ENCODE measurements at regions not wholly inside any gene's neighbourhood (a gene's known extent, or its start where the extent isn't known, plus 50 kb on each side); places are given as distances from the start of the nearest gene placed in this dataset.

DNA sequence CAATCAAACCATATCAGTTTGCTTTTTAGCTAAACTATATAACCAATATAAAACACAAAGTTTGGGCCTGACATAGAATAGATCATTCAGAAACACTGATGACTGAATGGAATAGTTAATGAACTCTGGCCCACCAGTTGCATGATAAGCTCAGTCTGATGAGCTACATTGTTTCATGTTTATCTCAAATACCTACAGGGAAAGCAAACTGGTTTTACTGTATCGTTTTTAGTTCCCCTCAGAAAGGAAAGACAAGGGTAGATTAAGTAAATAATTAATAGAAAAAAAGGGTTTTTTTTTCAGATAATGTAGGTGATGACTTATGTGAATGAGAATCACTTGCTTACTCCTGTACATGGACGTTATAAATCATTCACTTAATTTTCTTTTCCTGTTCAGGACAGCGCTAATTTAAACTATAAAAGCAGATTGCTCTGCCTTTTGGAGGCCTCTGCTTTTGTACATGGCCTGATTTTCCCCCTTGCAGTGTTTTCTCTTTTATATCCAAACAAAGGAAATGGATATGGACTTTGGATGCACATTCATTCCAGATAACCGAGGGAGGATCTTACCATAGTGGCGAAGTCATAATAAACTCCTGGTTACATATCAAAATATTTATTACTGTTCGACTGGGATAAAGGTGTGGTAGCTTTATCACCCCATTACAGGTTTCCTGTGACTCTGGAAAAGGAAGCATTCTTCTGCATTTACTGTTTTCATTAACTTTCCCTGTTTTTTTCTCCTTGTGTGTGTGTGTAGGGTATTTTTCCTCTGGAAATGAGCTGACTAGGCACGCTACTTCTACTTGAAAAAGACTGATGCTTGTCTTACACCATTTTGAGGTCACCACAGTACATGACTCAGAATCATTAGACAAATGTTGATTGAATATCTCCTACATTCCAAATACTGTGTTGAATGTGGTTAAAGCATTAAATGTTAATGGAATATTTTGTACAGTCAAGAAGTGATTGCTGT is 373.1 kb upstream of the HS3ST1 start:
- DNase-seq, result no peak

DNA sequence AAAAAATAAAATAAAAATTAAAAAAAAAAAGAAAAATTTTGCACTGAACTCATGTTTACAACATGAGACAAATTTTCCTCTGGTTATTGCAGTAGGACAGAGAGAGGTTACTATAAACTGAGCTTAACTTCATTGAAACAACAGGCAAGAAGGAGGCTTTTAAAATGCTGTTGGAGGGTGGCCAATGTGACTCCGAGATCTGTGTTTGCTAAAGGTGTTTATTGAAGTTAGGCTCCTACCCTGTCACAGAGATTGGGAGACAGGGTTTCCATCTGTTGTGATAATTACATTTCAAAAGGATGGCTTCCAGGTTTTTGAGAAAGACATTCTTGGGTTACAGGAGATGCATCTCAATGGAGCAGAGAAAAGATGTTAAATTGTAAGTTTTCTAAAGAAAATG is 370.5 kb upstream of the HS3ST1 start:
- DNase-seq, result no peak

DNA sequence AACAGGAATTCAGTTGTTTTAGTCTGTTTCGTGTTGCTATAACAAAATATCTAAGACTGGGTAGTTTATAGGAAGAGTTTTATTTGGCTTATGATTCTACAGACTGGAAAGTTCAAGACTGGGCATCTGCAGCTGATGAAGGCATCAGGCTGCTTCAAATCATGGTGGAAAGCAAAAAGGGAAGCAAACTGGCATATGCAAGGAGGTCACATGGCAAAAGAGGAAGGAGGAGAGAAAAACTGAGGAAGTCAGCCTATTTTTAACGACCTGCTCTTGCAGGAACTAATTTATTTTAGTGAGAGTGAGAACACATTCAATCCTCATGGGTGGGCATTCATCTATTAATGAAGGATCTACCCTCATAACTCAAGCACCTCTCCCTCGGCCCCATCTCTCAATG is 363.1 kb upstream of the HS3ST1 start:
- no peak for DNase-seq

DNA sequence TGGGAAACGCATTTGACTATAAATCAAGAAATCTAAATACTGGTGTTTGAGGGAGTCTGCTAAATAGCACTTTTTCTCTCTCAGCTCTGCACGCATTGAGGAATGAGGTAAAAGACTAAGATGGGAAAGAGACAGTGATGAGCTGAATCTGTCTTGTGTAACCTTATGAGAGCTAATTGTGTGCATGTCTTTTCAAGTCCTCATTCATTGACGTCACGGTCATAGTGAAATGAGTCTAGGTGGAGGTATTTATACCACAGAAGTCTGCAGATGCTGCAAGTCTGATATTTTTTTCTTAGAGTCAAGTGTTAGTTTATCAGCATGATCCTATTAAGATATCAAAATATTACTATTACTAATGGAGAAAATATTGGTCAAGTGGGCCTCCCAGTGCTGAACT is 361.5 kb upstream of the HS3ST1 start:
- no peak for DNase-seq

DNA sequence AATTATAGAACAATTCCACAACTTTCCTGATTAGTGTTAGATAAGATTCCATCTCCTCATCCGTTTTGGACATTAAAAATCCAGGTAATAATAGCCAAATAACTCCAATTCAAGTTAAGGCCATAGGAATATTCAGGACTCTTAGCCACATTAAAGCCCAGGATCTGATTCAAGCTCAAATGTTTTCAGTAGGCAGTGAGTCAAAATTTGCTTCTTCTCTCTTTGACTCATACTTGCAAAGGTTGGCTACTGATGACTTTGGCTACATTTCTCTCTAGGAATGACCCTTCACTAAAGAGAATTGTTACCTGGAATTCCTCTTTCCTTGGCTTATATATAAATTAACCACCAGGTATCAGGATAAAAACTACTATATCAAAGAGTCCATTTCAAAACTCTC is 354.9 kb upstream of the HS3ST1 start:
- DNase-seq, result no peak

DNA sequence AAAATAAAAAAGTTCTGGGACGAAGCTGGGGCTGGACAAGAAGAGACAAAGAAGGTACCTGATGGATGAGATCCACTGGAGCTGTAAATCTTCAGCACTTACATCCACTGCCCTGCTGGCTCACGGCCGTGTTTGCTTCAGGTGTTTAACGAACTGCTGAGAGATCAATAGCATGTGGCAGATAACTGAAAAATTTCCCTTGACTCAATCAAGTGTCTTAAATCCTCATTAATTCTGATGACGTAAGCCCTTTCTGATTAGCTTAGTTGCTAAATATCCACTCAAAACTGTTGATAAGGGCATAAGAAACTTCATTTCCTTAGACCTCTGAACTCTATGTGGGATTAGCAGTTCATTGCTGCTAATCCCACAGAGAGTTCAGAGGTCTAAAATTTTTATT is 354.2 kb upstream of the HS3ST1 start:
- DNase-seq, result no peak

DNA sequence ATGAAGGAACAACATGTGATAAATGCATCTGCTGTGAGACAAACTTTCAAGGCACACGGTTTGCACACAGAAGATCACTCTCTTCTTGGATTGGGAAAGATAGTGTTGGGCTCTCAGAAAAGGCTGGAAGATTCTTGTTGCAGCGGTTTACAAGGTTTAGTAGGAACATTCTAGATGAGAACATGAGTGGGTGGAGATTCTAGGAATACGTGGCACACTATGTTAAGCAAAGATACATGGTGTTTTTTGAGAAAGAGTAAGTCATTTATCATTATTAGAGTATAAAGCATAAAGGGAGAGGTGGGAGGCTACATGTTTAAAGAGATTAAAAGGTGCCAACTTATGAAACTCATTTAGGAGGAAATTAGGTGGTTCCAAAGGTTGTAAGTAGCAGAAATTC is 348.8 kb upstream of the HS3ST1 start:
- no peak for DNase-seq

DNA sequence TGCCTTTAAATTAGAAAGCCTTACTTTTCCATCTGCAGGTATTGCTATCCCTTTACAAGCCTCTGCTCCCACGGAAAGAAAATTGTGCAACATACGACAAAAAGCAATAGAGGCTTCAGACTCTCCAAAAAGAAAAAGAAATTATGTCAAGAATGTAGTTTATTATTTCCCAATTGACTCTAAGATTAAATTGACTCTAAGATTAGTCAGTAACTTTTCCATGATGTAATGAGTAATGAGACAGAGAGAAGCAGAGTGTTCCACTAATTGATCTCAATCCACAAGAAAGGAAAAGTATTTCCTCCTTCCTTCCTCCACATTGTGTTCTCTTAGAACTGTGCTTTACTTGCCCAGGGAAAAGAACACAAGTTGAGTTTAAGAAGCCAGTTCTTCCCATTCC is 345.7 kb upstream of the HS3ST1 start:
- DNase-seq, result no peak

DNA sequence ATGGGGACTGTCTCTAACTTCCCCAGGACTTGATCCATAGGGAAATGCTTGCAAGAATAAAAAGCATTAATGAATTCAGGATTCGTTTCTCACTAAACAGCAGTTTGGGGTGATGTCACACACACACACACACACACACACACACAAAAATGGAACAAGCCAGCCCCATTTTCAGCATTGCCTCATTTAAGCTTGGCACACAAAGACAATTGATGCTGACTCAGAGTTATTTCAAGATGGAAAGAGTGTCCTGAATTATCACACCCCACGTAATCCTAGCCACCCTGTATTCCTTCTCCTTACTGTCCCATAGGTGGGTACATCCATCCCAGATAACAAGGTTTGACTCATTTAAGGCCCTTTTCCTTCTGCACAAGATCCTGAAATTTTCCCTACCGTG is 345.1 kb upstream of the HS3ST1 start:
- no peak for DNase-seq

DNA sequence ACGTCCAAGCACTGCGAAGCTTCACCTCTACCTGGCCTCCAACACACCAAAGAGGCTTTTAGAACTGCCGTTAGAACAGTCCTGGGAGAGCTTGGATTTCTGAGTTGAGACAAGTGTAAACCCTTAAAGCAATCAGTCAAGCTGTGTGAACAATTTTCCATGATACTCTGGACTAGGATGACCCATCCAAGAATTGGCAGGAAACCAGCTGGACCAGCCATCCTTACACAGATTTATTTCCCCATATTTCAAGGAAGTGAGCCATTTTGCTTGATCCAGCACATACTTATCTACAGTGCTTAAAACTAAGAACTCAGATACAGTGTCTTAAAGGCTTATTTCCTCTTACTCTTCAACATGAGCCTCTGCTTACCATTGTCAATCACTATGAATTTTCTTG is 340.7 kb upstream of the HS3ST1 start:
- DNase-seq, result no peak

DNA sequence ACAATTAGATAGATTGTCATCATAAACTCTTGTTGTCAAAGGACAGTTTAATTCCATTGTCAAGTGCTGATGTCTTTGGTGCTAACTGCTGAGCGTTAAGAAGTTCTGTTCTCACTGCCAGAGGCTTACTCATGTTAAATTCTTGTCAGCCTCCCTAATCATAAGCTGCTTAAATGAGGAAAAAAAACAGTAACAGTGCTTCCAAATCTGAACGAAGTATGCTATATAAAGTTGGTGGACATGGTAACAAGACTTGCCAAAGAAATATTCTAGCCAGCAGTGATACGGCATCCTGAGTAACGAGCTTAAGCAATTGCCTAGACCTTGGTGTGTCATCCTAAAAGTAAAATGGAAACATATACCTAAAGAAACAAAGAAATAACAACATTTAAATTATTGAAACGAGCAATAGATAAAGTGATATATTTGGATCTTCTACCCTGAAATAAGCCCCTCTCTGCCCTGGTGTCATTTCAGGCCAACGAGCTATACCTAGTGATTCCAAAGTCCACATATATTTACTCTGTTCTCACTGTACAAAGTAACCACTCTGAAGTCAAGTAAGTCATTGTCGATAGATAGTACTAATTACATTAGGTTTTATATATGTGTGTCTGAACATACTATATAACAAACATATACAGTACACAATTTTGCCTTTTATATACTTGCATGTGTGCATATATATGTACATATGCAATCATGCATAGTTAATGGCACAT is 339.7 kb upstream of the HS3ST1 start:
- DNase-seq, result no peak

DNA sequence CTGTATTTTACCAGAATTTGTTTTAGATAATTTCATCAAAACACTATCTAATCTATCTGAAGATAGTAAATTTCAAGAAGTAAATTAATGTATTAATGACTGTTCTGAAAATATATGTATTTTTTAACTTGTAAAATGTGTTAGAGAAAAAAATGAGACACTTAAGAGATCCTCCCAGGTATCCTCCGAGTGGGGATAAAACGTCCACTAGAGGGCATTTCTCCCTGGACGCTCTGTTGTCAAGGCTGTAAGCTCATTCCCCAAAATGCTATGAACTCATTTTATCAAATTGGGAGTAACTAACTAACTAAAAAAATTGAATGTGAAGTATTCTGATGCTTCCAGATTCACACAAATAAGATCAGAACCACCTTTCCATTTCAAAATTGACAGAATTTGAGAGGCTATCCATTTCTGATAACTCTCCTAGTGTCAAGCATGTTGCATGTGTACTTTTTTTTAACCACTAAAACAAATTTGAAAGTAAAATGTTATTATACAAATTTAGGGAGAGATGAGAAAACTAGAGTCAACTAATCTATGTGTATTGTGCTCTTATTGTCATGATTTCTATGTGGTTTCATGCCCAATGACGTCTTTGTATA is 337.3 kb upstream of the HS3ST1 start:
- peak; percentile 20 for DNase-seq

DNA sequence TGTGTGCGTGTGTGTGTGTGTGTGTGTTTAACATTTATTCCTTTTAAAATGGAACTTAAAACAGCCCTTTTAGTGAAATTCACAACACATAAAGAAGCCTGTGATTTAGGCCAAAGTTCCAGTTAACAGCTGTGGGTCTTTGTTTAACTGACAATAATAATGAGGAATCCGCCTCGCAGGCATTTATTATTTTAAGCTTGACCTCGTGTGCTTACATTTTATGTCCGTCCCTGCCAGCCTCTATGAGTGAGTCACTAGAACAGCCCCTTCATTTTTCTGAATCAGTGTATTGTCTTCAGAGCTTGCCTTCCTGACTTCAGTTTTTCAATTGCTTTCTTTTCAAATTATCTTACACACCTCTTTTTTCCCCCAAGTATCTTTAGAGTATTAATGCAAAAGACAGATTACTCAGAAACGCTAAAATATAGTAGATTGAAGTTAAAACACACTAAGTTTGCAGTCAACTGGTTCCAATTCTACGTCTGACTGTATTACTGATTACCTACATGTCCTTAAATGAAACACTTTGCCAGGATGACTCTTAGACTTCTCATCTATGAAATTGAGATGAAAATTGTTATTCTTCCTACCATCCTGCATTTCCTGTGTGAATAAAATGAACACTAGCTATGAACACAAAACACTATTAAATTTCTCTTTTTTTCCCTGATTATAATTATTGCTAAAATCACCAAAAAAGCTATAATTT is 319.6 kb upstream of the HS3ST1 start:
- DNase-seq, result no peak

DNA sequence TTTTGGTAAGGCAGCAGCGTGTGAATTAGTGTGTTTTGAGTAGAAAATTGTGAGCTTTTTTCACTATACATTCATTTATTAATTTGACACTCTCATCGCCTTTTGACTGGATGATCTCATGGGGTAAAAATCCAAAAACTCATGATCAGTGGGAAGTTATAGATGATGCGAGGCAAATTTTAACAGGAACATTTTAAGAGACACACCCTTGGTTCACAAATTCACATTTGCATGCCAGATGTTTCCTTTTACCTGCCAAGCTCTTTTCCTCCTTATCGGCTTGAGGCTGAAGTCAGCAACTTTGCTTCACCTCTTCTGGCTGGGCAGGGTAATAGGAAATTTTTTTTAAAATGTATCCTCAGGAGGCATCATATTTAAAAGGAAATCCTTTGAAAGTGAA is 318.0 kb upstream of the HS3ST1 start:
- no peak for DNase-seq

DNA sequence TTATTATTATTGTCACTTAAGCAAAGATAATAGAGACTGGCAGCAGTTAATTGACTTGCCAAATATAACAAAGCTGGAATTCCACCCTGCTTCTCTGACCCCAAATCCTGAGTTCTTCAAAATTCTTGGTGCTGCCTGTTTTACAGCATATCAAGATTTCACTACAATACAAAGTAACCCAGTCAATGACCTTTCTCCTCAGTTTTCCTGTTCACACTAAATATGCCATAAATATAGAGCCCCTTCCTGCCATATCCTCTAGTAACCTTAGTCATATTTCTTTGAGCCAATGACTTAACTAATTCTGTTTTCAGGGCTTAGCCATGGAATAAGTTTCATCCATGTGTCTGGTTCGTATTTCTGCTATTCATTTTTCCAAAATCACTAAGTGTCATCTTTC is 315.3 kb upstream of the HS3ST1 start:
- no peak for DNase-seq

DNA sequence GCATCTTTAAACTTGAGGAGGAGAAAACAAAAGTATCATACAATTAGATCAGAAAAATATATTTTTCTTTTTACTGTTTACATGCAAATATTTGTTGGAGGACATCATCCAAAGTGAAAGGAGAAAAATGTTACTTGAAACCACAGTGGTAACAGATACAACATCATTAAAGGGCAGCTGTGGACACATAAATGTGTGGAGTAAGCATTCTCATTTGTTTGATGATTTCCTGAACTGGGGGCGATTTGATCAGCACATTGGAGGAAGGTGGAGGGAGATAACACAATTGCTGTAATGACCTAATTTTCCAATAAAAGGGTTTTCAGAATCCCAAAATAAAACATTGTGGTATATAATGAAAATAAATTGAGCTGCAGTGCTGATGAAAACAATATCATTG is 314.5 kb upstream of the HS3ST1 start:
- DNase-seq, result no peak

DNA sequence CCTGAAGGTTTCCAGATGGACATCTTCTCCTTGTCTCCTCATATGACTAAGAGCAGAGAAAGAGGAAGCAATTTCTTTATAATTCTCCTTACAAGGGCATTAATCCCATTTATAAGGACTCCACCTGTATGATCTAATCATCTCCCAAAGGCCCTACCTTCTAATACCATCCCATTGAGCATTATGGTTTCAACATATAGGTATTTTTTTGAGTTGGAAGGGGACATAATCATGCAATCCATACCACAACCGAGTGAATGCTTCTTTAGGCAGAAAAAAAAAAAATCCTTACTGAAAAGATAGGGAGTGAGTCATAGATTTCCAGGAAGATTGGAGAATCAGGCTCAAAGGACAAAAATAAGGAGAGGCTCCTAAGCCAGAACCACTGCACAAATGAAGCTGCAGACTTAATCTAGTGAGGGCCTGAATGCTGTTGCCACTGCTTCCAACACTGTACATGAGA is 312.5 kb upstream of the HS3ST1 start:
- no peak for DNase-seq

DNA sequence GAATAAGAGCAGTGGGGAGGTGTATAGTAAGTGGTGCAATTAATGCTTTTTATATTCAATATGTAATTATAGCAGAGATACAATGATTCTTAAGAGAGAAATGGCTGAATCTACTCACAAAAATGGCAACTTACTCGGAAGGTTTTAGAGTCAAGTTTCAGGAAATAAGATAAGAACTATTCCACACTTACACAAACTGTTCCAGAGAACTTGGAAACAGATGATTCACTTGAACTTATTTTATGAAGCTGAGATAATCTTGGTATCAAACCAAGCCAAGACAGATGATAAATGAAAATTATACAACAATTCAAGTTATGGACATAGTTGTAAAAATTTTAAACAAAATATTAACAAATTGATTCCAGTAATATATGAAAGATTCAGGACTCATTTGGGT is 311.3 kb upstream of the HS3ST1 start:
- DNase-seq, result no peak

DNA sequence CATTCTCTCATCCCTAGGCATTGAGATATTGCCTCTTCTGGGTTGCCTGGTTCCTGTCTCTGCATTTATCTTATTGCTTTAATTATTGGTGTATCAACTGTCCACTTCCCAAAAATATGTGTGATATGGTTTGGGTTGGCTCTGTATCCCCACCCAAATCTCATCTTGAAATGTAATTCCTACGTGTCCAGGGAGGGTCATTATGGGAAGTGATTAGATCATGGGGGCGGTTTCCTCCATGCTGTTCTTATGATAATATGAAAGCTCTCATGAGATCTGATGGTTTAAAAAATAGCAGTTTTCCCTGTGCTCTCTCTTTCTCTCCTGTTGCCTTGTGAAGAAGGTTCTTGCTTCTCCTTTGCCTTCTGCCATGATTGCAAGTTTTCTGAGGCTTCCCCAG is 308.3 kb upstream of the HS3ST1 start:
- no peak for DNase-seq

DNA sequence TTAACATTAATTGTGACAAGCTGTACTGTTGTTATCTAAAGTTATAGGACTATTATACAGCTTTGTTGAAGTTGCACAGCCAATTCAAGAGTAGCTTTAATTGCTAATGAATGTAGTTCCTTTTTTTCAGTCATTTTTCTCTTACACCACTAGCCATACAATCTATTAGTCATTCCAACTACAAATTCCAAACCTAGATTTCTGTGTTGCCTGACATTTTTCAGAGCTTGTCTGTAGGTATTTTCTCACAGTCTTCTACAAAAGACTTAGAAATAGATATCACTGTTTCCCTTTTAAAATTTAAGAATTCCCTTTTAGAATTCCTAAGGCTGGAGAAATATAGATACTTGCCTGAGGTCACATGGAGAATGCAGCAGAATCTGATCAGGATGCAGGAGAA is 307.0 kb upstream of the HS3ST1 start:
- no peak for DNase-seq

DNA sequence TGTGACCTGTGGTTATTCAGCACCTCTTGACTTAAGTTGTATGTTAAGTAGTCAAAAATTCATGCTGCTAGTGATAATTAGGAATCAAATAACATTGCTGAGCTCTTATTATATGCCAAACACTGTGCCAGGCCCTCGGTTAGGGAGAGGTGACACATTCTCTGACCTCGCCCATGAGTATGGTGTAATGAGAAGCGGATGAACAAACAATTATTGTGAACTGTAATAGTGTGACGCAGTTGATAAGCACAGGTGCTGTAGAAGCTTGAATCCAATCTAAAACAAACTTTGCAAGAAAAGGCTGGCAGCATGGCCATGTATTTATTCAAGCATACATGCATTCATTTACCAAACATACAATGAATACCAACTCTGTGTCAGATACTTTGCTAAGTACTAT is 303.5 kb upstream of the HS3ST1 start:
- no peak for DNase-seq

DNA sequence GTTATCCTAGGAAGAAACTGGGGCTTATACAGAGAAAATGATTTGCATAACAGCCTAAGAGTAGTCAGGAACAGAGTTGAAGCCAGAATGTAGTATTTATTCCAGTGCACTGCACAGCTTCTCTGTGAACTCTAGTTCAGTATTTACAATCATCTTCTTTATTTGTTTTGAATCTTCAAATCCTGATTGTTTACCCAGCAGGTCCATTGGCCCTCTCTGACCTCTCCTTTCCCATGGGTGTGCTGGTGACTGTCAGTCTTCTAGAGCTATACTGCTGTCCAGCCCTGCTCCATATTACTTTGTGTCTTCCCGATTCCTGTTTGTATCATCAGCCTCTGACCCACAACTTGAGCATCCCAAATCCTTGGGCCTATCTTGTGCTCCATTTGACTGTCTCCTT is 301.9 kb upstream of the HS3ST1 start:
- no peak for DNase-seq

DNA sequence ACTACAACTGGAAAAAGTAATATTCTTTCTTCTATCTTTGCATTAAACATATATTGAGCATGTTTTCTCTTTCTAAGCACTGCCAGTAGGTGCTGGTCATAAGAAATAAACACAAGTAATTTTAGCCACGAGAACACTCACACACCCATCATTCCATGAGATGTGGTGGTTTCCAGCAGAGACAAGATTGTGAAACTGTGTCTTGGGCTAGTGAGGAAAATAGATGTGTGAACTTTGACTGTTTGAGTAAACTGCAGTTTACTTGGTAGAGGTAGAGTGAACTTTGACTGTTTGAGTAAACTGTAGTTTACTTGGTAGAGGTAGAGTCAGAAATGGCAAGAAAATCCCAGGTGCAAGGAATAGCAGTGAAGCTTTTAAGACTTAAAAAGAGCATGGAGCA is 300.9 kb upstream of the HS3ST1 start:
- DNase-seq, result no peak

All from activated CD4-positive, alpha-beta T cell treated with anti-CD3 and anti-CD28 coated beads for 48 hours (primary cell).